ENCODE measurements at regions not wholly inside any gene's neighbourhood (a gene's known extent, or its start where the extent isn't known, plus 50 kb on each side); places are given as distances from the start of the nearest gene placed in this dataset.
"Not testable (repeated sequence)": the region's sequence is repeated elsewhere in the genome, so short reads cannot be mapped to it uniquely, and the experiment has no call there.

DNA sequence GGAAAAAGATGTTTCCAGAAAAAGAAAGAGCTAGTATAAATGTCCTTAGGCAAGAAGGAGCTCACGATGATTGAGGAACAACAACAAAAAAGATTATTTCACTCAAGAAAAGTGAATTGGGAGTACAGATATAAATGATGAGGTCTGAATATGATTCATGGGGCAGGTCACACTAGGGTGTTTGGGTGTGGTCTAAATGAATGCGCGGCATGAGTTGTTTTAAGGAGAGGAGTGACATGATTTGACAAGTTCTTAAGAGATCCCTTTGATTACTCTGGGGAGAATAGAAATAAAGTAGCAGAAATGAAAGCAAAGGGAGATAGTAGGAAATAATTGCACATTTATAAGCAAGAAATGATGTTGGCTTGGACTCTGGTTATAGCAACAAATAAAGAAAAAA is 59.3 kb downstream of the NUTM2D start:
- peak; percentile 1 for DNase-seq (ENCODE audit: low spot score)

GRCh38 chr10:87422641-87423040 is 65.1 kb downstream of the NUTM2D start:
- not testable (repeated sequence) for DNase-seq (ENCODE audit: low spot score)

DNA sequence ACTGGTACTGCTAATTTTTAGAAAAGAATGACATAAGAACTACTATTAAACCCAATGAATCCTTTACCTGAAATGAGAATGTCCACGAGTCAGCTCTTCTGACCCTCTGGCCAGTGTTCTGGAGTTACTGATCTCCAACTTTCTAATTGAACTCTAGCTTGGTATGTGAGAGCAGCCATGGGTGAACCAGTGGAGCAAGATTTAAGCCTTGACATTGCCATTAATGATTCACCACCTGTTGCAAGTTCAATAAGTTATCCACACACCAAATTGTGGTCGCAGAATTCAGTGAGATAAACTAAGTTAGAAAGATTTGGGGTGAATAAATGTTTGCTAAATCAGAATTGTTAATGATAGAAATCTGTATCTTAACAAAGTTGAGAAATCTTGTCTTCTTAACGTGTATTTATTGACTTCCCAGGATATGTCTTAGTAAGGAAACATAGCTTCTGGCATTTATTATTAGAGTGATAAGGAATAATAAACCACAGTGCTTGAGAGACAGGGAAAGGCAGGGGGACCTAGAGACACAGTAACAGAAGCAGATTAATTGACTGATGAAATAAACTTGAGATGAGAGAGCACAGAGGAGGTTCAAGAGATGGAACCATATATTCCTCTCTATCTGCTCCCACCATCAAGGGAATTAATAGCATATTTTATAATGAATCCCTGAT is 67.3 kb downstream of the NUTM2D start:
- peak; percentile 13 for DNase-seq (ENCODE audit: low spot score)

DNA sequence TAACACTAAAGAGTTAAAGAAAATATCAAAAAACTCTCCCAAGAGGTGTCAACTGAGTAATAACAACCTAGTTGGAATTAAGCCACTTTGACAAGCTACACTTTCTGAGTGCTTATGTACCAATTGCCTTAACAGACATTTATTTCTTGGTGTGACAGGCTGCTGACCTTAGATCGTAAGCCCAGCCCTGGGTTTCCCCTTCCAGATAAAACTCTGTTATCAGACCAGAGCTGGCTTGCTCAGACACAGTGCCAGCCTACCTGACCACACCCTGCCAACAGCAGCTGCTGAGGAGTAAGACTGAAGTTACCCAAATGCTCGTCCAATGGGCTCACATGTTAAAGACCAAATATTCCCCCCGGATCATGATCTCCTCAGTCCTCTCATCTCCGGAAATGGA is 70.9 kb upstream of the MINPP1 start:
- not testable (repeated sequence) for DNase-seq (ENCODE audit: low spot score)

- DNase-seq (ENCODE audit: low spot score), result not testable (repeated sequence)
Measured at GRCh38 chr10:87435295-87435826, 69.3 kb upstream of the MINPP1 start.

GRCh38 chr10:87436104-87436503 is 68.6 kb upstream of the MINPP1 start:
- DNase-seq (ENCODE audit: low spot score), result not testable (repeated sequence)

DNA sequence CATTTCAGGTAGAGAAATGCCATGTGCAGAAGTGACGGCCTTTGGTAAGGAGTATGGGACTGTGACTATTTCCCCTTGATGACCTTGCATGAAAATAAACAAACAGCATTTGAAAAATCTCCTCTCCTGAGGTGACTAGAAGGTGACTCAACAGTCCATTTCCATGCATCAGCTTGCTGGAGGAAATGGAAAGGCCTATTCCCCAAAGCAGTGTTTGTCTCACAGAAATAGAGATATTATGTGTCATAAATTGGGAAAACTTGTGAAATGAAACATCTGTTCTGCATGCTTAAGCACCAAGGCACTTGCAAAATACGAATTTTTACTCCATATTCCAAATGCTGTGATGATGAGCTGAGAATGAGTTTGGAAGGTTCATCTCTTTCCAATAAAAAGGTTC is 67.2 kb upstream of the MINPP1 start:
- DNase-seq (ENCODE audit: low spot score), result peak; percentile 55

All from kidney tubule cell (primary cell).